ENCODE measurements at regions not wholly inside any gene's neighbourhood (a gene's known extent, or its start where the extent isn't known, plus 50 kb on each side); places are given as distances from the start of the nearest gene placed in this dataset.

GRCh38 chr3:164507886-164508285, 570.4 kb downstream of the SI start:
- TF ChIP-seq CTCF (IDR thresholded peaks at IDR 0.05; ENCODE audit: low read depth, low read length, poor library complexity, severe bottlenecking) (no peak), EZH2phosphoT487 (IDR thresholded peaks at IDR 0.05; ENCODE audit: borderline replicate concordance, low read length) (no peak)

All from DOHH2 (cell line).